ENCODE measurements at regions not wholly inside any gene's neighbourhood (a gene's known extent, or its start where the extent isn't known, plus 50 kb on each side); places are given as distances from the start of the nearest gene placed in this dataset.

DNA sequence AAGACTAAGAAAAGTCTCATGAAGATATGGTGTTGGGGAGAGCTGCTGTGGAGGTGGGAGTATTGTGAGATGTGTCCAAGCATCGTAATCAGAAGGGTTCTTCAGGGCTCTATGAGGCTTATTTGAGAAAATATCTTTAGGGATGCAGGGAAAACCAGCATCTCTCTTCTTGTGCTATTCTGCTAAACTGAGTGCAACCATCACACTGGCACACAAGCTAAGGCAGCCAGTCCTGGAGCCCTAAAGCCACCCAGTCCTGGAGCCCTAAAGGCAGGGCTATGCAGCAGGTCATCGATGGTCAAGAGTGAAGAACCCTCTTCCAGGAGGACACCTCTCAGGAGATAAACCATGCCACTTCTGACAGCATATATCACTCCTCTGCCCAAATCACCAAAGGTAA lies 445.2 kb upstream of the MIR17HG start:
- no peak for DNase-seq (ENCODE audit: insufficient read length, low spot score)
- FAIRE-seq = no peak
- TF ChIP-seq, protein P1, sequence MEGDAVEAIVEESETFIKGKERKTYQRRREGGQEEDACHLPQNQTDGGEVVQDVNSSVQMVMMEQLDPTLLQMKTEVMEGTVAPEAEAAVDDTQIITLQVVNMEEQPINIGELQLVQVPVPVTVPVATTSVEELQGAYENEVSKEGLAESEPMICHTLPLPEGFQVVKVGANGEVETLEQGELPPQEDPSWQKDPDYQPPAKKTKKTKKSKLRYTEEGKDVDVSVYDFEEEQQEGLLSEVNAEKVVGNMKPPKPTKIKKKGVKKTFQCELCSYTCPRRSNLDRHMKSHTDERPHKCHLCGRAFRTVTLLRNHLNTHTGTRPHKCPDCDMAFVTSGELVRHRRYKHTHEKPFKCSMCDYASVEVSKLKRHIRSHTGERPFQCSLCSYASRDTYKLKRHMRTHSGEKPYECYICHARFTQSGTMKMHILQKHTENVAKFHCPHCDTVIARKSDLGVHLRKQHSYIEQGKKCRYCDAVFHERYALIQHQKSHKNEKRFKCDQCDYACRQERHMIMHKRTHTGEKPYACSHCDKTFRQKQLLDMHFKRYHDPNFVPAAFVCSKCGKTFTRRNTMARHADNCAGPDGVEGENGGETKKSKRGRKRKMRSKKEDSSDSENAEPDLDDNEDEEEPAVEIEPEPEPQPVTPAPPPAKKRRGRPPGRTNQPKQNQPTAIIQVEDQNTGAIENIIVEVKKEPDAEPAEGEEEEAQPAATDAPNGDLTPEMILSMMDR (IDR thresholded peaks at IDR 0.05; ENCODE audit: insufficient read depth, missing control alignments) = no peak

DNA sequence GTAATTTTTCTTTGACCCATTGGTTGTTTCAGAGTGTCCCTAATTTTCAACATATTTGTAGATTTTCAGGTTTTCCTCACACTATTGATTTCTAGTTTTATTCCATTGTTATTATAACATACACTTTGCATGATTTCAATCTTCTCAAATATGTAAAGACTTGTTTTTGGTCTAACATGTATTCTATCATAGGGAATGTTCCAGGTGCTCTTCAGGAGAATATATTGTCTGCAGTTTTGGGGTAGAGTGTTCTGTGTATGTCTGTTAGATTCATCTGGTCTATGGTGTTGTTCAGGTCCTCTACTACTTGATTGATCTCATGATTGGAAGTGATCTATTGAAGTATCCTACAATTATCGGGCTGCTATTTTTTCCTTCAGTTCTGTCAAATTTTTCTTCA lies 440.9 kb upstream of the MIR17HG start:
- FAIRE-seq (no peak), DNase-seq (ENCODE audit: insufficient read length, low spot score) (no peak)
- TF ChIP-seq, protein P1 (IDR thresholded peaks at IDR 0.05; ENCODE audit: insufficient read depth, missing control alignments) = no peak

DNA sequence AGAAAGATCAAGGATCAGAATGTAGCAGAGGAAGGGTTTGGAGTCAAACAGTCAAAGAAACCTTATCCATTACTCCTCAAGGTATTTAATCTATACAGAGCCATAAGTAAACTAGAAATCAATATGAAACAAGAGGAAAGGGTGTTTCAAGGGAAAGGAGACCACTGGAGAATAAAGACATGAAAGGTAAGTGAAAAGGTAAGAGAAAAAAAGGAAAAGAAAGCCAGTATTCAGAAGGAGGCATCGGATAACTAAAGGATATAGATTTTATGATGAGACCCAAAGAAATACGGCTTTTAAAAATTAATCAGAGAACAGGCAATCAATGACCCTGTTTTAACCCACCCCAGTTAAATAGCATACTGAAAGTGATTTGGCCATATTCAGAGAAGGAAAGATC lies 438.7 kb upstream of the MIR17HG start:
- DNase-seq (ENCODE audit: insufficient read length, low spot score) (no peak), FAIRE-seq (no peak)
- TF ChIP-seq, protein P1 (IDR thresholded peaks at IDR 0.05; ENCODE audit: insufficient read depth, missing control alignments) = no peak

DNA sequence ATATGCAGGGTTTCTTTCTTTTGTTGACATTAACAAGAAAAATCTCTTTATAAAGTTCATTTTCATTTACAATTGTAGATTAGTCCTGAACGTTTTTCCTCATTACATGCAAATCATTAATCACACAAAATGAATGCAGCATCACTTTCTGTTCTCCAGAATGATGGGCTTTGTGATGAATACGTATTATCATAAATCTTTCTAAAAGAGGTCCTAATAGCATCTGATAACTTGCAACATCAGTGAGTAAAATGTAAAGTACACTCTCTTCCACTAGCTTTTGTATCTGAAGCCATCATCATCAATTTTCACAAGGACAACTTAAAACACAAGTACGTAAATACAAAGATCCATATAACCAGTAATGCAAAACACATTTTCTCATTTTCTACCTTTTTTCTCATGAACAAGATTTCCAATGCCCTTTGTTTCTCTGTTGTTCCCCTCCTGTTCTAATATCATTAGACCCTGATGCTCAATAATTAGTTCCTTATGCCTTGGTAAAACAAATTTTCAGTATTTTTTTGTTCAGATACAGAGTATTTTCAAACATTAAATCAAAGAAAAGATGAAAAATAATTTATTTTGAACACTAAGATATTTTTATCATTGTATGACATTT lies 437.4 kb upstream of the MIR17HG start:
- DNase-seq (ENCODE audit: insufficient read length, low spot score) (no peak), FAIRE-seq (peak; percentile 67)
- TF ChIP-seq, protein P1 (IDR thresholded peaks at IDR 0.05; ENCODE audit: insufficient read depth, missing control alignments) = no peak

DNA sequence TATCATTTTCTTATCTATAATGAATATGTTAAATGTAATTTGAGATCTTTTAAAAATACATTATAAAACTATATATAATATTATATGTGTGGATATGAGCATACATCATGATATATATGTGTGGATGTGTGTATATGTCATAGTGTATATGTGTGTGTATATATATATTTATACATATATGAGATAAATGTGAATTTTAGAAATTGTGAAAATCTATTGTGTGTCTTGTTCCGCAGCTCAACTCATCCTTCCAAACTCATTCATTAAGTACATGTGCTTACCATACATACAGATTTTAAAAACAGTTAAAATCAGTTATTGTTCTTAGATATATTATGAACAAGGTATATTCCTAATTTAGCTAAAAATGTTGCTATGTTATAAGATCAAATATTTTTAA lies 435.2 kb upstream of the MIR17HG start:
- TF ChIP-seq, protein P1 (IDR thresholded peaks at IDR 0.05; ENCODE audit: insufficient read depth, missing control alignments) = no peak
- no peak for FAIRE-seq
- DNase-seq (ENCODE audit: insufficient read length, low spot score) = no peak

DNA sequence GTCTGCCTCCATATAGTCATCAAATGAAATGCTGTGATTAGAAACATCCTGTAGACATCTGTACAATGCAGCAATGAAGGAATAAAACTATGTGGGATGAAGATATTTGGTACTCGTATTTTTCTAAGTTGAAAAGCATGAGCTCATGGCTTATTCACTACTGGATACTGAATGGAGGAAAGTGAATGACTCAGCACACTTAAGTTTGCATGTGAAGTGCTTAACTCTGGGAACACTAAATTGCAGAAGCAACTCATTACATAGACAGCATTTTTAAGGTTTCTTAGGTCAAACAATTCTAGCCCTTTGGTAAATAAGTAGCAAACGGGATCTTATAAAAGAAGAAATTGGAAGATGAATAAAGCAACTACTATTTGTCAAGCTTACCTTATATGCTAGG lies 429.0 kb upstream of the MIR17HG start:
- DNase-seq (ENCODE audit: insufficient read length, low spot score) (no peak), FAIRE-seq (no peak)
- TF ChIP-seq, protein P1 (IDR thresholded peaks at IDR 0.05; ENCODE audit: insufficient read depth, missing control alignments) = no peak

DNA sequence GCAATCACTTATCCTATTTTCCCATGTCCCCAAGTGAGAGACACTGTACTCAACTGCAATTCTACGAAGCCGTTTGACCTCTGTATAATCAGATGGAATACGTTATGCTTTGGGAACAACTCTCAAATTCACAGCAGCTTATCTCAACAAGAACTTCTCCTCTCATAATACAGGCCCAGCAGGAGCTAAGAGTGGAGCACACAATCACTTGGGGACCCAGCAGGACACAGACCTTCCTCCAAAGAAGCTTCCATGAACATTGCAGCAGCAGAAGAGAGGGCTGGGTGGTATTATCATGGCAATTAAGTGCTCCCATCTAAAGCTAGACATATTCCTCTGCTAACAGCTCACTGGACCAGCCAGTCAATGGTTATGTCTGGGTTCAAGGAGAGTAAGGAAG lies 428.3 kb upstream of the MIR17HG start:
- TF ChIP-seq, protein P1 (IDR thresholded peaks at IDR 0.05; ENCODE audit: insufficient read depth, missing control alignments) = no peak
- no peak for FAIRE-seq
- DNase-seq (ENCODE audit: insufficient read length, low spot score) = no peak
